AG09319 (cell line): ENCODE measurements at regions not wholly inside any gene's neighbourhood (a gene's known extent, or its start where the extent isn't known, plus 50 kb on each side); places are given as distances from the start of the nearest gene placed in this dataset.

Experiments used
- DNase-seq: peaks from one replicate; pipeline ENCODE4 v3.0.0-alpha.2; 2010; ENCODE audit warnings: low read depth; ENCODE audit errors: extremely low read depth
- TF ChIP-seq, protein P1 (sequence below): IDR thresholded peaks from 2 replicates; pipeline ENCODE4 v1.5.1; 2011; ENCODE audit warnings: low read depth, mild to moderate bottlenecking, inconsistent platforms, low read length, moderate library complexity

DNA sequence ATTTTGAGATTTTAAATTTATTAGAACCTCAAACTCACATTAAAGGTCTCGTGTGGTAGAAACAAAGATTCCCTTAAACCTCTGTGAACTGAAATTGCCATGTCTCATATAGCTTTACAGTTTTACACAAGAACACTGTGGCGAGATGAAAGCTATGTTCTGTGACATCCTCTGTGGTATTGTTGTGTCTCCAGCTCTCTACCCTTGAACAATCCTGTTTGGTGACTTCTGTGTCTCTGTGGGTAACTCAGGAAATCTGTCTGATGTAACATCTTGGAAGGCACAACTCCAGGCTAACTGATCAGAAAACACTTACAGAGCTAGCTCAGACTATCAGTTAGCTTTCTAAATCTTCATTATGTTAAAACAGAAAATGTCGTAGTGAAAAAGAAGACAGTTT, 318.8 kb upstream of the GBE1 start:
- DNase-seq, result no peak
- TF ChIP-seq, protein P1, sequence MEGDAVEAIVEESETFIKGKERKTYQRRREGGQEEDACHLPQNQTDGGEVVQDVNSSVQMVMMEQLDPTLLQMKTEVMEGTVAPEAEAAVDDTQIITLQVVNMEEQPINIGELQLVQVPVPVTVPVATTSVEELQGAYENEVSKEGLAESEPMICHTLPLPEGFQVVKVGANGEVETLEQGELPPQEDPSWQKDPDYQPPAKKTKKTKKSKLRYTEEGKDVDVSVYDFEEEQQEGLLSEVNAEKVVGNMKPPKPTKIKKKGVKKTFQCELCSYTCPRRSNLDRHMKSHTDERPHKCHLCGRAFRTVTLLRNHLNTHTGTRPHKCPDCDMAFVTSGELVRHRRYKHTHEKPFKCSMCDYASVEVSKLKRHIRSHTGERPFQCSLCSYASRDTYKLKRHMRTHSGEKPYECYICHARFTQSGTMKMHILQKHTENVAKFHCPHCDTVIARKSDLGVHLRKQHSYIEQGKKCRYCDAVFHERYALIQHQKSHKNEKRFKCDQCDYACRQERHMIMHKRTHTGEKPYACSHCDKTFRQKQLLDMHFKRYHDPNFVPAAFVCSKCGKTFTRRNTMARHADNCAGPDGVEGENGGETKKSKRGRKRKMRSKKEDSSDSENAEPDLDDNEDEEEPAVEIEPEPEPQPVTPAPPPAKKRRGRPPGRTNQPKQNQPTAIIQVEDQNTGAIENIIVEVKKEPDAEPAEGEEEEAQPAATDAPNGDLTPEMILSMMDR, result no peak

DNA sequence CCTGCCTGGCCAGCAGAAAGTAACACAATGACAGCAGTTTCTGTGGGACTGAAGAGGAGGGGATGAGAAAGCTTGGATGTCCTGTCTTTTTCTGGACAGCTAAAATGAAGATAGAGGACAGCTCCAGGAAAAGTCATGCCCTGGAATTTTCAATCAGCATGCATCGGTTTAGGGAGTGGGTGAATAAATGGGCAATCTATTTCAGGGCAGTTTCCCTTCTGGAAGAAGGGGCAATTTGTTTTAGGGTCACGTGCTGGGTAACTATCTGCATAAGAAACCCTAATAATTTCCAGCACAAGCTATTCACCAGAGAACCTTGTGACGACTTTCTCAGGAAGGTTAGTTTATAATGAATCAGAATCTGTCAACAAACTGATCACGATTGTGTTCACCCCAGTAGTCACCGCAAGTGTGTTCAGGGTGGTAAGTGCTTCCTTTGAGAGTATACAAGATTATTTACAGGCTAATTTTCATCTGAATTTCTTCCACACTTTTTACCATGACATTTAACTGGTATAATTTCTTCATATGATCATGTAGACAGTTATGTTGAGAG, 318.0 kb upstream of the GBE1 start:
- no peak for DNase-seq
- TF ChIP-seq, protein P1, result no peak

DNA sequence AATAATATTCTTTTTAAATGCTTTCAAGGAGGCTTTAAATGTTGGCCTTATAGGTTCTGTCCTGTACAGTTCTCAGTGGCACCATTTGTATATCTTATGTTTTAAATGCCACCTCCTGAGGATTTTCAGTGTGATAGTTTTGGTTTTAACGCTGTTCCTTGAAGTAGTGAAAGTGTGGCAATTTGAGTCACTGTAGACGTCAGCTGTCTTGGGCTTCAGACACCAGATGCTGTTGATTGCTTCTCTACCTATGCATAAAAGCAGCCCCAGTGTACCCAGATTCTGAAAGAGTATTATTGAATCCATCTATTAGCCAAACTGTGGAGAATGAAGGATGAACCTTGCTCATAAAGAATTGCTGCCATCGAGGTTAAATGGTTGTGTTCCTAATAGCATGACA, 316.8 kb upstream of the GBE1 start:
- DNase-seq, result no peak
- TF ChIP-seq, protein P1, result no peak

DNA sequence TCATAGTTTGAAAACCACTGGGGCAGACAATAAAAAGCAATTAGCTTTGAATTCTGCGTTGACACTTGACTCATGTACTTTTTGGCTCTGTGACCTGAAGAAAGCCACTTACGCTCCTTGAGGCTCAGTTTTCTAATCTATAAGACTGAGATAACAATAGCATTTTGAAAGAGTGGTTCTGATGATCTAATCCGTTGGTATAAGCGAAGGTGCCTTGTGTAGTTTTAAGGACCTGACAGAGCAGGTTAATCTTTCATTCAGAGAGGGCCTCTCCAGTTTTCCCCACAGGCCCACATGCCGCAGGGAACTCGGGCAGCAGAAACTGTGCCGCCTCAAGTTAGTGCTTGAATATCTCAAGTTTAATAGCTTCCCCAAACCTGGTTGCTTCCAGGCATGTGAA, 306.0 kb upstream of the GBE1 start:
- TF ChIP-seq, protein P1, result no peak
- DNase-seq, result no peak

DNA sequence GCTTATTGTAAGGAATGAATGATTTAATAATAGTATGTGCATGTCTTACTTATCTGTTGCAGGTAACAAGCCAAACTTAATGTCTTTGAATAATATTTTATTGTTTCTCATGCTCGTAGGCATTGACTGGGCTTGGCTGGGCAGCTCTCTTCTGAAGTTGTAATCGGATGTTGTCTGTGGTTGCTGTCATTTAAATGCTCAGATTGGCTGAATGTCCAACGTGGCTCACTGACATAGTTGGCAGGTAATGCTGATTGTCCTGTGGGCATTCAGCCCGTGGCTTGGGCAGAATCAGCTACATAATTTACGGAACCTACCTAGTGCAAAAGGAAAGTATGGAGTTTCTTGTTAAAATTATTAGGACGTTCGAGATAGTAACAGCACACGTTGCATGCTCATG, 297.4 kb upstream of the GBE1 start:
- no peak for DNase-seq
- TF ChIP-seq, protein P1, result no peak

DNA sequence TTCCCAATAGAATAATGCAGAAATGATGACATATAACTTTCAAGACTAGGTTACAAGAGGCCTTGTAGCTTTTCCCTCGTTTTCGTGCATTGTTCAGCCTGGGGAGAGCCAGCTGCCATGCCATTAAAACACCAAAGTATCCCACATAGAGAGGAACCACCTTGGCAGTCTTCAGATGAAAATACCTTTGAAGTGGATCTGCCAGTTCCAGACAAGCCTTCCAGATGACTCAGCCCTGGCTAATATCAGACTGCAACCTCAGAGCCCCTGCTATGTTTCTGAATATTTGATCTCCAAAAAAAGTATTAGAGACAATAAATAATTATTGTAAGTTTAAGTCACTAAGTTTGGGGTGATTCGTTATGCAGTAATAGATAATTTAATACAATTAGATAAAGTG, 294.3 kb upstream of the GBE1 start:
- DNase-seq, result no peak

DNA sequence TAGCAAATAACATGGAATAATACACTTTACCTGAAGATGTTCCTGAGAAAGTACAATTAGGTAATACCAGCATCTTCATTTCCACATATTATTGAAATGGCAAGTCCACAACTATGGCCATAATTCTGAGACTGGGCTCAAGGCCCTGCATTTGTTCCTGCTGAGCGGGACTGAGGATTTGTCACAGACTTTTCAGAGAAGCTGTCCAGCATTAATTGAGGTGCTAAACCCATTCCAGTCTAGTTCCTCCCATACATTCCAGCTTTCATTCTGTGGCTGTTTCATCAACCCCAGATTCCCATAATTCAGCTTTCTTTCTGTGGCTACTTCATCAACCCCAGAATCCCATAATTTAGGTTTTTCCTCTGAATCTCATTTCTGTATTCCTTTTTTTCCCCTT, 293.4 kb upstream of the GBE1 start:
- DNase-seq, result no peak
- TF ChIP-seq, protein P1, result no peak

More for the DNA sequence above, 294.3 kb upstream of the GBE1 start:
- TF ChIP-seq, protein P1, result no peak
